ENCODE measurements at regions not wholly inside any gene's neighbourhood (a gene's known extent, or its start where the extent isn't known, plus 50 kb on each side); places are given as distances from the start of the nearest gene placed in this dataset.

DNA sequence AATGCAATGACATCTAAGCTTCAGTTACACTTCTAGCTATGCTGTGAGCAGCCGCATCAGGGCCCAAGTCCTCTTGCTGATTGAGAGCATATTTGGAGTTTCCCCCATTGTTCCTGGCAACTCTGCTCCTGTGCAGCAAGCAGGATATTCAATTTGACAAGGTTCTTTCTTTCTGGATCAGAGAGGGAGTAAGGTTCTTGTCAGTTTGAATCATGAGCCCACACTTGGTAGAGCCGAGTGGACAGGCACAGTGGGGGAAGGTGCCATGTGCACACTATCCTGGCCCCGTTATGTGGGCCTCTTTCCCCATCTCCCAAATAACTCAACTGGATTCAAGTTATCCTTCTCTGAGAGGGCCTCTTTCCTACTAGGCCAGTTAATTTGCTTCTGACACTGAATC is 385.4 kb downstream of the ZIC1 start:
- H3K4me1 Mint-ChIP-seq = no peaks in the 10 kb centered on the region
- Histone ChIP-seq H3K27me3 (ENCODE audit: control insufficient read depth, insufficient read depth, low read length, poor library complexity, severe bottlenecking) (no peaks in the 10 kb centered on the region), H3K4me3 (ENCODE audit: low read length) (no peak overlapping the region), H3K4me1 (ENCODE audit: control insufficient read depth, insufficient read depth, low read length) (no peaks in the 10 kb centered on the region), H3K27ac (ENCODE audit: low read depth, low read length) (no peak overlapping the region), H3K9ac (ENCODE audit: extremely low read depth, low read length, poor library complexity, severe bottlenecking) (no peak overlapping the region), H3K9me3 (ENCODE audit: control insufficient read depth, low read length) (no peaks in the 10 kb centered on the region), H3K36me3 (ENCODE audit: control insufficient read depth, insufficient read depth, low read length) (no peaks in the 10 kb centered on the region)
- TF ChIP-seq, protein P1, sequence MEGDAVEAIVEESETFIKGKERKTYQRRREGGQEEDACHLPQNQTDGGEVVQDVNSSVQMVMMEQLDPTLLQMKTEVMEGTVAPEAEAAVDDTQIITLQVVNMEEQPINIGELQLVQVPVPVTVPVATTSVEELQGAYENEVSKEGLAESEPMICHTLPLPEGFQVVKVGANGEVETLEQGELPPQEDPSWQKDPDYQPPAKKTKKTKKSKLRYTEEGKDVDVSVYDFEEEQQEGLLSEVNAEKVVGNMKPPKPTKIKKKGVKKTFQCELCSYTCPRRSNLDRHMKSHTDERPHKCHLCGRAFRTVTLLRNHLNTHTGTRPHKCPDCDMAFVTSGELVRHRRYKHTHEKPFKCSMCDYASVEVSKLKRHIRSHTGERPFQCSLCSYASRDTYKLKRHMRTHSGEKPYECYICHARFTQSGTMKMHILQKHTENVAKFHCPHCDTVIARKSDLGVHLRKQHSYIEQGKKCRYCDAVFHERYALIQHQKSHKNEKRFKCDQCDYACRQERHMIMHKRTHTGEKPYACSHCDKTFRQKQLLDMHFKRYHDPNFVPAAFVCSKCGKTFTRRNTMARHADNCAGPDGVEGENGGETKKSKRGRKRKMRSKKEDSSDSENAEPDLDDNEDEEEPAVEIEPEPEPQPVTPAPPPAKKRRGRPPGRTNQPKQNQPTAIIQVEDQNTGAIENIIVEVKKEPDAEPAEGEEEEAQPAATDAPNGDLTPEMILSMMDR (conservative IDR thresholded peaks at IDR 0.05) = no peak
- 92 to 93% methylated on average over 3 of the region's 3 CpGs for WGBS, 2 experiments (ENCODE audit: insufficient coverage in 1 of 2, insufficient read length in 1 of 2)
- no peak overlapping the region for H3K27ac Mint-ChIP-seq
- no peak for DNase-seq
- no peaks in the 10 kb centered on the region for H3K9me3 Mint-ChIP-seq
- no peaks in the 10 kb centered on the region for H3K36me3 Mint-ChIP-seq (ENCODE audit: low read depth)
- H3K4me3 Mint-ChIP-seq = no peak overlapping the region
- no peaks in the 10 kb centered on the region for H3K27me3 Mint-ChIP-seq (ENCODE audit: insufficient read depth)

DNA sequence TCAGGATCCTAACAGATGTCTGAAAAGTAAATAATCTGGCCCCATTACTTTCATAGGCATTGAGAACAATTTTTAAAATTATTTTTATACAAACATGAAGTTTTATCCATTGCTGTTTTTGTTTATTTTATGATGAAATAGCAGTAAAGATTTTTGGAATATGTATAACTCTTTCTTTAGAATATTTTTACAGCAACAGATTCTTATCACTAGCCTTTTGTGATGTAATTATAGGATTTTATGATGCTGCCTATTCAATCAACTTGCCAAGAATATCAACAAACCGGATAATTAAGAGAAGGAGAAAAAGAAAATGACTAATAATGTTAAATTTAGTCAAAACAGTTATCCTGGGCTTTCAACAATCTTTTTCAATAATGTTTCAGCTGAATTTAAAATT is 386.3 kb downstream of the ZIC1 start:
- Histone ChIP-seq H3K27me3 (ENCODE audit: control insufficient read depth, insufficient read depth, low read length, poor library complexity, severe bottlenecking) (no peaks in the 10 kb centered on the region), H3K9me3 (ENCODE audit: control insufficient read depth, low read length) (no peaks in the 10 kb centered on the region), H3K27ac (ENCODE audit: low read depth, low read length) (no peak overlapping the region), H3K36me3 (ENCODE audit: control insufficient read depth, insufficient read depth, low read length) (no peaks in the 10 kb centered on the region), H3K4me1 (ENCODE audit: control insufficient read depth, insufficient read depth, low read length) (no peaks in the 10 kb centered on the region), H3K9ac (ENCODE audit: extremely low read depth, low read length, poor library complexity, severe bottlenecking) (no peak overlapping the region), H3K4me3 (ENCODE audit: low read length) (no peak overlapping the region)
- Mint-ChIP-seq H3K36me3 (ENCODE audit: low read depth) (no peaks in the 10 kb centered on the region), H3K4me1 (no peaks in the 10 kb centered on the region), H3K9me3 (no peaks in the 10 kb centered on the region), H3K27ac (no peak overlapping the region), H3K4me3 (no peak overlapping the region), H3K27me3 (ENCODE audit: insufficient read depth) (no peaks in the 10 kb centered on the region)
- DNase-seq = no peak
- 83% methylated on average over 1 of the region's 1 CpG; no CpG with 5 or more reads in 1 of the 2 experiments for WGBS, 2 experiments (ENCODE audit: insufficient coverage in 1 of 2, insufficient read length in 1 of 2)
- TF ChIP-seq, protein P1 (conservative IDR thresholded peaks at IDR 0.05) = no peak

DNA sequence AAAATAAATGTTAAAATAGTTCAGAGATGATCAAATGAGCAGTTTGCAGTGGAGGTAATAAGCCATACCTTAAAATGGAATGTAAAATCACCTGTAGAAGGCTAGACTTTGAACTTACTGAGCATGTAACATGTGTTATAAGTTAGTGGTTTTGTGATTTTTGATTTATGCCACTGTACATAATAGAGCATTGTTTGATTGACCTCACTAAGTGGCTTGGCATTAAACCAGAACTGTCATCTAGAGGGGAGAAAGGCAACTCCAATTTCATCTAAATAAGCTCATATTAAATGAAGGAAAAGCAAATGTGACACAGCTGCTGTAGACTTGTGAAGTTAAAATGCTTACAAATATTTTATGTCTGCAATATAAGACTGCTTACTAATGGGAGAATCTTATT is 387.9 kb downstream of the ZIC1 start:
- Mint-ChIP-seq H3K9me3 (no peaks in the 10 kb centered on the region), H3K4me3 (no peak overlapping the region), H3K27ac (no peak overlapping the region), H3K4me1 (no peaks in the 10 kb centered on the region), H3K36me3 (ENCODE audit: low read depth) (no peaks in the 10 kb centered on the region), H3K27me3 (ENCODE audit: insufficient read depth) (no peaks in the 10 kb centered on the region)
- Histone ChIP-seq H3K9ac (ENCODE audit: extremely low read depth, low read length, poor library complexity, severe bottlenecking) (no peak overlapping the region), H3K4me1 (ENCODE audit: control insufficient read depth, insufficient read depth, low read length) (no peaks in the 10 kb centered on the region), H3K4me3 (ENCODE audit: low read length) (no peak overlapping the region), H3K36me3 (ENCODE audit: control insufficient read depth, insufficient read depth, low read length) (no peaks in the 10 kb centered on the region), H3K27me3 (ENCODE audit: control insufficient read depth, insufficient read depth, low read length, poor library complexity, severe bottlenecking) (no peaks in the 10 kb centered on the region), H3K27ac (ENCODE audit: low read depth, low read length) (no peak overlapping the region), H3K9me3 (ENCODE audit: control insufficient read depth, low read length) (no peaks in the 10 kb centered on the region)
- DNase-seq = no peak
- TF ChIP-seq, protein P1 (conservative IDR thresholded peaks at IDR 0.05) = no peak
